HG02588 (cell line): ENCODE measurements at regions not wholly inside any gene's neighbourhood (a gene's known extent, or its start where the extent isn't known, plus 50 kb on each side); places are given as distances from the start of the nearest gene placed in this dataset.
"Not testable (repeated sequence)": the region's sequence is repeated elsewhere in the genome, so short reads cannot be mapped to it uniquely, and the experiment has no call there.

Experiments used
- ATAC-seq: cut with Tn5 transposase; IDR thresholded peaks from one replicate; pipeline ENCODE4 v1.9.1; 2021; ENCODE audit warnings: mild to moderate bottlenecking, moderate library complexity; ENCODE audit not compliant: unreplicated experiment

DNA sequence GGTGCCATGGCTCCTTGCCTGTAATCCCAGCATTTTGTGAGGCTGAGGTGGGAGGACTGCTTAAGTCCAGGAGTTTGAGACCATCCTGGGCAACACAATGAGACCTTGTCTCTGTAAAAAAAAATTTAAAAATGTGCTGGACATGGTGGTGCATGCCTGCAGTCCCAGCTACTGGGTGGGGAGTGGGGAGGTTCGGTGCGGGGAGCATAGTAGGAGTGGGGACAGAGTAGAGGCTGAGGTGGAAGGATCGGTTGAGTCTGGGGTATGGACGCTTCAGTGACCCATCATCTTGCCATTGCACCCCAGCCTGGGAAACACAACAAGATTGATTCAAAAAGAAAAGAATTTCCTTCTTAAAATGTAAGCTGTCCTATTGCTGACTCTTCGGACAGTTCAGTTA is 1490.0 kb upstream of the GBE1 start:
- no peak for ATAC-seq

DNA sequence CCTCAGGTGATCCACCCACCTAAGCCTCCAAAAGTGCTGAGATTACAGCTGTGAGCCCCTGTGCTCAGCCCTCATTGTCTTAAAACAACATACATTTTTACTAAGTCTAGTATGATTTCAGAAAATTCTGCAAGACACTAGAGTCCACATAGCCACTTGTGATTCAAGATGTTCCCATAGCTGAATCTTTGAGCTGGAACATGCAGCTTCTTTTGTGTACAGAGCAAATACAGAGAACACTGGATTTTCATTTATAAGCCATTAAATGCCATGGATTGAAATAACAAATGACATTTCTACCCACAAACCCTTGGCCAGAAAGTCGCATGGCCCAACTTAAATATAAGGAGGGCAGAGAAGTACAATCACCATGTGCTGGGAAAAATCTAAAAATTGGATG is 1489.2 kb upstream of the GBE1 start:
- no peak for ATAC-seq

GRCh38 chr3:83248454-83248853 is 1487.0 kb upstream of the GBE1 start:
- ATAC-seq, result no peak

- no peak for ATAC-seq
Measured at GRCh38 chr3:83235180-83235814, 1473.9 kb upstream of the GBE1 start.

DNA sequence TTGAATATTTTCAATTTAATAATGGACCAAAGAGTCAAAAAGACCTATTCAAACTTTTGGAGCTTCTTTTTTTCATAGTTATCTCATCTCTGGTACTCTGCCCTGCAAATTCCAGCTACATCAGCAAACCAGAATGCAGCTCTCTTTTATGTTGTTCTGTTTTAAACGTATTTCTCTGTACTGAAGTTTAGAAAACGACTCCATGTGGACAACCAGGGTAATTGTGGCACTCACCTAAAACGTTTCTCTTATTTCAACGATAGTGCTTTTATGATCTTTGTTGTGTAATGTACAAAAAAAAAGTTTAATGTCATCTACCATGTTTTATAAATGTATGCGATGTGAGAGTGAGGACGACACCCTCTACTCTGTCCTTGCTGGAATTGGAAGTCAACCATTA is 1472.3 kb upstream of the GBE1 start:
- no peak for ATAC-seq

- ATAC-seq, result no peak
Measured at GRCh38 chr3:83230841-83231240, 1469.4 kb upstream of the GBE1 start.

- no peak for ATAC-seq
Measured at GRCh38 chr3:83230376-83230775, 1468.9 kb upstream of the GBE1 start.

- ATAC-seq, result no peak
Measured at GRCh38 chr3:83226751-83227150, 1465.3 kb upstream of the GBE1 start.

DNA sequence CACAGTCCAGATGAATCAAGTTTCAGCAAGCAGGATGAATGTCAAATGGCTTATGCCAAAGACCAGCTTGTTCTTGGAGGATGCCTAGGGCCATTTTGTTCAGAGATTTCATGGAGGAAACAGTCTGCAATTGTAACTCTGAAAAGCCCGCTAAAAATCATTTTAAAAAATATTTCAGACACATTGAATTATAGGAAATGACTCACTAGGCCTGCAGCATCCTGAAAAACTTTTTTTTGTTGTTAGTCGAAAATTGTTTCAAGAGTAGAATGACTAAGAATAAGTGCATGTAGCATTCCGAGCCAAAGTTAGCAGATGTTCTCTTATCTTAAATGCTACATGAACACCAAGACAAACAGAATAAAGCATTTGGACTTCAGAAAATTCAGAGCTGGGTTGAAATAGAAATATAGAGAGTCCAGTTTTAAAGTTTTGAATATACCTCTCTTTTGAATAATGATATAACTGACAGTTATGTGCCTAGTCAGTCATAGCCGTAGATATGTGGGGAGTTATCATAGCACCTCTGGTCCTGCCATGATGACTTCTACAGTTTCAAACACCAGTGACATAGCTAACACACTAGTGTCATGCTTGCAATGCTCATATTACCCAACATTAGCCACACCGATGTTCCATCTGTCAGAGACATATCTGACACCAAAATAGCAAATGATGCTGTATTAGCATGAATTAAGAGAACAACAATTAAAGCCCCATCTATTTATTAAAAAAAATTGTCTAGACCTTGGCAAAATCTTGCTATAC is 1462.8 kb upstream of the GBE1 start:
- ATAC-seq, result no peak

DNA sequence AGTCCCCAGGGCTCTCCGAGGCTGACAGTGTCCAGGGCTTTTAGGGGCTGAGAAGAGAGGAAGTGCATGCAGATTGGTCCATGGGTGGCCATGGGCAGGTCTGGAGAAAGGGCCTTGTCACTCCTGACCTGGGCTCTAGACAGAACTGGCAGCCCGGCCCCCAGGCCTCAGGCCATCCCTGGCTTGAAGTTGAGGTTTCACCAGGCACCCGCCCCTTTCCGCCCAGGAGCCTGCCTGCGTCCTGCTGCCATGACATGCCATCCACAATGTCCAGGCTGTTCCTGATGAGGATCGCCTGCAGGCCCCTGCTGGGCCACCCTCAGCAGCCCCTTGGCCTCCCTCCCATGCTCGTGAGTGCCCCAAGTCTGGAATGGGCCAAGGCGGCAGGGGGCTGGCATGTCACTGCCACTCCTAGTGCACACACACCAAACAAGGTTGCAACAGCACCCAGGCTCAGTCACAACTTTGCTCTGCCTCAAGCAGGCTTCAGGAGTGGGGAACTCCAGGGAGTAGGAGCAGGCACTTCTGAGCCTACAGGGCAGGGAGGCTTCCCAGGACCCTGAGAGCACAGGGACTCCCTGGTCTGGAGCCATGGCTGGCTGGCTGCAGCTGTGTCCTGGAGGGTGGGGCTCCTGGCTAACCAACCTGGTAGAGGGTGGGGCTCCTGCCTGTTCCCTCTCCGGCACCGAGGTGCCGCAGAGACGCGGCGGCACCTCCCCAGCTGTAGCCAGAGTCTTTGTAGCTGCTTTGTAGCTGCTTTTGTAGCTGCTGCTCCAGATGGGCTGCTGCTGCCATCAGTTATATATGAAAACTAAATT is 1457.1 kb upstream of the GBE1 start:
- ATAC-seq, result no peak

DNA sequence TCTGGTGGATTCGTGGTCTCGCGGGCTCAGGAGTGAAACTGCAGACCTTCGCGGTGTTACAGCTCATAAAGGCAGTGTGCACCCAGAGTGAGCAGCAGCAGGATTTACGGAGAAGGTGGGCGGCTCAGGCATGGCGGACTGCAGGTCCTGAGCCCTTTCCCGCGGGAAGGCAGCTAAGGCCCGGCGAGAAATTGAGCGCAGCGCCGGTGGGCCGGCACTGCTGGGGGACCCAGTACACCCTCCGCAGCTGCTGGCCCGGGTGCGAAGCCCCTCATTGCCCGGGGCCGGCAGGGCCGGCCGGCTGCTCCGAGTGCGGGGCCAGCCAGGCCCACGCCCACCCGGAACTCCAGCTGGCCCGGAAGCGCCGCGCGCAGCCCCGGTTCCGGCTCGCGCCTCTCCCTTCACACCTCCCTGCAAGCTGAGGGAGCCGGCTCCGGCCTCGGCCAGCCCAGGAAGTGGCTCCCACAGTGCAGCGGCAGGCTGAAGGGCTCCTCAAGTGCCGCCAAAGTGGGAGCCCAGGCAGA is 1456.2 kb upstream of the GBE1 start:
- not testable (repeated sequence) for ATAC-seq

DNA sequence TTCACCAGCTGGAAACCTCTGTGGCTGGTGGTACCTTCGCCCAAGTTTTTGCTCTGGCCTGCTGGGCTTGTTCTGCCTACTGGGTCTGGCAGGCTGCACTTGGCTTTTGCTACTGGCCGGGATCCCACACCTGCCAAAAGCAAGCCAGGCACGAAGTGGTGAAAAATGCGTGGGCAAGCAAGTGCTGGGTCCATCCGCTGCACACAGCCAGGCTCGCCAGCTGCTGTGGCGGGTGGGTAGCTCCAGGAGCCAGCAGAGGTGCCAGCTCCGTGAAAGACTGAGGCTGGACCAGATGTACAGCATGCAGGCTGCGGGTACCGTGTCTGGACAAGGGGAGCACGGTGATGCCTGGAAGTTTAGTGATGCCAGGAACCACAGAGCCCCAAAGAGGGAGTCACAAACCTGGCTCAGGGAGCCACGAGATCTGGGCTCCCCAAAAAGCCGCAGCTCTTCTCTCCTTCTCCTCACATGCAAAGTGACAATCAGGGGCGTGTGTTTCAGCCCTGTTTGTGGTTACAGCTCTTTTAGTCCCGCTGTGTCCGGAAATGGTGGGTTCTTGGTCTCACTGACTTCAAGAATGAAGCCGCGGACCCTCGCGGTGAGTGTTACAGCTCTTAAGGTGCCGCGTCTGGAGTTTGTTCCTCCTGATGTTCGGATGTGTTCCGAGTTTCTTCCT is 1455.6 kb upstream of the GBE1 start:
- no peak for ATAC-seq

DNA sequence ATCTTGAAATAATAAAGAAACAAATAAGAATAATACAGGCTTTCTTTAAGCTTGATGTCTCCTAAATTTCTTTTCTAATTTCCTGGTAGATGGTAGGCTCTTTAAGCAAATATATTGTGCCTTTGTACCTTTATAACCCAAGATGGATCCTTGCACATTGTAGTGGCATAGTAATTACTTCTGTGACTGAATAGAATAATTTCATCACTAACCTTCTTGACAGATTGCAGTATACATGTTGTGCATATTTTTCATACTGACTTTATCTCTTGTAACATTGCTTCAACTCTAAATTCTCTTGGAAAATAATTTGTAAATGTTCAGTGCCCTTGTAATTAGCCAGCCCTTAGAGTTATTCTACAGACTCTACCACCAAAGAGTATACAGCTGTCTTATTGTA is 1433.8 kb upstream of the GBE1 start:
- no peak for ATAC-seq

GRCh38 chr3:83193526-83193925 is 1432.1 kb upstream of the GBE1 start:
- no peak for ATAC-seq

- ATAC-seq, result no peak
Measured at GRCh38 chr3:83189634-83190033, 1428.2 kb upstream of the GBE1 start.

GRCh38 chr3:83169473-83169872 is 1408.0 kb upstream of the GBE1 start:
- no peak for ATAC-seq

GRCh38 chr3:83150896-83151295 is 1389.5 kb upstream of the GBE1 start:
- no peak for ATAC-seq

DNA sequence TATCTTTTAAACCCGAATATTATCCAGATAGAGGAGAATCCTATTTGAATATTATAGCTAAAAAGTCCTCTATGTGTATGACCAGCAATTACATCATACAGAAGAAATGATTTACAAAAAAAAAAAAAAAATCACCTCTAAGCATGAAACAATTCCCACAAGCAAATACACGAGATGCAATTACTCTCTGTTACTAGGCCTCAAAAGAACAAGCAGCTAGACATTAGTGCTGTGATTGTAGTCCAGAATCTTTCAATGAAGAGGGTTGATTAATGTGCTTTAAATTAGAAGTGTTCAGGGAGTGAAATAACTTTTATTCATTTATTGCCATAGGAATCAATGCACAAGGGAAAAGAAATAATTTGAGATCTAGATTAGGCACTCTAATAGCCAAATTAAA is 1379.5 kb upstream of the GBE1 start:
- ATAC-seq, result no peak

DNA sequence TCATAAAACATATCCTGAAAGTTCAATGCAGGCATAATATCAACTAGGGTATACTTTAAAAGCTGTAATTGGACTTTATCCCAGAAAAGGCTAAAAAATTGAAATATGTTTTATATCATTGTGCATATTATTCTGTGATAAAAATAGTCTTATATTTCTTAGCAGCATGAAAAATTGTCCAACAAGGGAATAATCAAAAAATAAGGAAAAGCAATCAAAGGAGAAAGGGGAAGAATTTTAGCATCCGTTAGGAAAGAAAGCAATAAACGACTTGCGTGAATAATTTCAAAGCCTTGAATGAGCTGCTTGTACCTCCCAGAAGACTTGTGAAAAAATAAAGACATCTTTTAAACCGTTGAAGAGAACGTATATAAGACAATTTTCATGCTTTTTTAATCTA is 1369.8 kb upstream of the GBE1 start:
- ATAC-seq, result no peak

GRCh38 chr3:83122774-83123350 is 1361.4 kb upstream of the GBE1 start:
- no peak for ATAC-seq

- no peak for ATAC-seq
Measured at GRCh38 chr3:83093222-83093572, 1331.8 kb upstream of the GBE1 start.
